ENCODE measurements at regions not wholly inside any gene's neighbourhood (a gene's known extent, or its start where the extent isn't known, plus 50 kb on each side); places are given as distances from the start of the nearest gene placed in this dataset.

DNA sequence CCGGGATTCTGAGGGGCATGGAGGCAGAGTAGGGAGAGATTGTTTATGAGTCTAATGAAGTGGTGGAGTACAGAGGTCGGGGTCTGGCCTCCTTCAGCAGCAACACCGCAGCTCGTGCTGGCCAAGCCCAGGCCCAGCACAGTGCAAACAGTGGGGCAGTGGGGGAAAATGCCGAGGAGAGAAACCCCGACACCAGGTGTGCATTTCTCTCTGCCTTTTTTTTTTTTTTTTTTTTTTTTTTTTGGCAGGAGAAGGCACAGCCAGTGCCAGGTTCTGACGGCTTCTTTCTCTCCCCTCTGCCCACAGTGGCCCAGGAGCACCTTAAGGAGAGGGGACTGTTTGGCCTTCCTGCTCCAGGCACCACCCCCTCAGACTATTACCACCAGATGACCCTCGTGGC, 219.3 kb downstream of the GLI2 start:
- TF ChIP-seq CTCF (conservative IDR thresholded peaks at IDR 0.05) (no peak), ZFX (IDR thresholded peaks at IDR 0.05) (no peak)
- H3K27ac ChIP-seq: peak overlapping the region; percentile 22

DNA sequence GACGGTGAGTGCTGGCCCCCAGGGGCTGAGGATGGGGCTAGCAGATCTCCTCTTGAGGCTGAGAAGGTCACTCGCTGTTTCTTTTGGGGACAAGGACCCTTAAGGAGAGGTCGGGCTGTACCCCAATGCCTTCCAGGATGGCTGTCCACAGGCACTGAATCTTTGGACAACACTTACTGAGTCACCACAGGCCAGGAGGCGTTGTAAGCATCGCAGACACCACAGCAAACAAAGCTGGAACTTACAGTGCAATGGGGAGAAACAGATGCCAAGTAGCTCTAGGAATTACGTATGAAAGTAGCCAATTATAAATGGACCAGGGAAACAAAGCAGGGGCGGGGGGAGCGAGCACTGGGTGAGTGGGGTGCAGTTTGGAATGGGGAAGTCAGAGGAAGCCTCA, 219.8 kb downstream of the GLI2 start:
- no peak for TF ChIP-seq ZFX (IDR thresholded peaks at IDR 0.05)
- no peak for TF ChIP-seq CTCF (conservative IDR thresholded peaks at IDR 0.05)
- peak overlapping the region; percentile 22 for H3K27ac ChIP-seq

- TF ChIP-seq ZFX (IDR thresholded peaks at IDR 0.05) (no peak), CTCF (conservative IDR thresholded peaks at IDR 0.05) (no peak)
- H3K27ac ChIP-seq: no peak overlapping the region
Measured at GRCh38 chr2:120956486-120957156, 221.0 kb downstream of the GLI2 start.

- TF ChIP-seq ZFX (IDR thresholded peaks at IDR 0.05) (no peak), CTCF (conservative IDR thresholded peaks at IDR 0.05) (no peak)
- H3K27ac ChIP-seq: no peak overlapping the region
Measured at GRCh38 chr2:120957905-120958304, 222.2 kb downstream of the GLI2 start.

GRCh38 chr2:120958623-120959366, 223.1 kb downstream of the GLI2 start:
- TF ChIP-seq CTCF (conservative IDR thresholded peaks at IDR 0.05) (no peak), ZFX (IDR thresholded peaks at IDR 0.05) (no peak)
- H3K27ac ChIP-seq: no peak overlapping the region

- no peak overlapping the region for H3K27ac ChIP-seq
- TF ChIP-seq ZFX (IDR thresholded peaks at IDR 0.05) (no peak), CTCF (conservative IDR thresholded peaks at IDR 0.05) (no peak)
Measured at GRCh38 chr2:120959426-120959825, 223.8 kb downstream of the GLI2 start.

GRCh38 chr2:120960770-120961366, 225.2 kb downstream of the GLI2 start:
- no peak overlapping the region for H3K27ac ChIP-seq
- TF ChIP-seq ZFX (IDR thresholded peaks at IDR 0.05) (no peak), CTCF (conservative IDR thresholded peaks at IDR 0.05) (no peak)

All from C4-2B (cell line).